ENCODE measurements at regions not wholly inside any gene's neighbourhood (a gene's known extent, or its start where the extent isn't known, plus 50 kb on each side); places are given as distances from the start of the nearest gene placed in this dataset.
"Not testable (repeated sequence)": the region's sequence is repeated elsewhere in the genome, so short reads cannot be mapped to it uniquely, and the experiment has no call there.

GRCh38 chrY:19053806-19054205 lies 280.3 kb upstream of the HSFY2 start:
- DNase-seq (ENCODE audit: low spot score) = no peak

DNA sequence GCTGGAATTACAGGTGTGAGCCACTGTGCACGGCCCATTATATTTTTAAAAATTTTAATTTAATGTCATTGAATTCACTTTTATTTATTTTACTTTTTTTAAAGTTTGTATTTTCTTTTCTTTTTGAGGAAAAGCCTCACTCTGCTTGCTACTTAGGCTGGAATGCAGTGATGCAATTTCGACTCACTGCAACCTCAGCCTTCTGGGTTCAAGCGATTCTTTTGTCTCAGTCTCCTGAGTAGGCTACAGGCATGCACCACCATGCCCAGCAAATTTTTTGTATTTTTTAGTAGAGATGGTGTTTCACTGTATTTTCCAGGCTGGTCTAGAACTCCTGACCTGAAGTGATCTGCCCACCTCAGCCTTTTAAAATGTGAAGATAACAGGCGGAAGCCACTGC lies 277.5 kb upstream of the HSFY2 start:
- DNase-seq (ENCODE audit: low spot score) = no peak

- DNase-seq (ENCODE audit: low spot score) = peak; percentile 23
Observed at GRCh38 chrY:19042984-19043442, 269.5 kb upstream of the HSFY2 start.

DNA sequence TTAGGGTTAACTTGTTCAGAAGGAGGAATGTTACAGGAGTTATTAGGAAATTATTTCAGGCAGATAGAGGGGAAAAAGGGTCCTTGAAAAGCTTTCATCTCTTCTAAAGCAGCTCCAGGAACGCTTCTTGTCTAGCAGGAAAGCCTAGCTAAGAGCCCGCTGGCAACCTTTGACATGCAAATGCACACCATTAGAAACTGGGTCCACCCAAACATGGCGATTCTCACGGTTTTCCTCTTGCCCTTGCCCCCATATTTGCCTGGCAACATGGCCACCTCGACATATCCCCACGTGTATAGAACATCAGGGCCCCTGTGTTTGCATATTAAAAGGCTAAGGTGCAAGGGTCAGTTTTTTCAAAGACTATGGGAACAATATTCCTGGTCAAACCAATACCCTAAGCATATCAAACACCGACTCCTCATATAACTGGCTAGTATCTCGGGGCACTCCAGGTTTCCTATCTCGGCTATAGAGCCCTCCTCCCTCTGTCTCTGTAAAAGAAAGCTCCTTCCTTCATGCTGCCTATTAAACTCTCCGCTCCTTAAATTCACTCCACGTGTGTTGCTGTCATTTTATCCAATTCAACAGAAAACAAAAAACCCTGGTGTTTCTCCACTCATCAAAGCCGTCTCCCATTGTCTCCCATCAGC lies 268.9 kb upstream of the HSFY2 start:
- DNase-seq (ENCODE audit: low spot score) = no peak

DNA sequence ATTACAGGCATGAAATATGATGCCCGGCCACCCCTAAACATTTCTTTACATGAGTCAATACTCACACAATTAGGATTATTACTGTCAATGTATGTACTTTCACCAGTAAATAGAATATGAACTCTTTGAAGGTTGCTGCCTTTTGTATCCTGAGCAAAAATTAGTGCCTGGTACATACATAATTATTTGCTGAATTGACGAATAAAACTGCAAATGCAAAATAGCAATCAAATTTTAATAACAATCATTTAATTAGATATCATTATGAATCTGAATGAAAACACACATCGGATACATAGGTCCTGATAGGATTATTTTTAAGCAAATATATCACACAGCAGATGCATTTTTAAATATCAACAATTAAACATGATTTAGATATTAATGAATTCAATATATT lies 253.1 kb upstream of the HSFY2 start:
- DNase-seq (ENCODE audit: low spot score) = no peak

DNA sequence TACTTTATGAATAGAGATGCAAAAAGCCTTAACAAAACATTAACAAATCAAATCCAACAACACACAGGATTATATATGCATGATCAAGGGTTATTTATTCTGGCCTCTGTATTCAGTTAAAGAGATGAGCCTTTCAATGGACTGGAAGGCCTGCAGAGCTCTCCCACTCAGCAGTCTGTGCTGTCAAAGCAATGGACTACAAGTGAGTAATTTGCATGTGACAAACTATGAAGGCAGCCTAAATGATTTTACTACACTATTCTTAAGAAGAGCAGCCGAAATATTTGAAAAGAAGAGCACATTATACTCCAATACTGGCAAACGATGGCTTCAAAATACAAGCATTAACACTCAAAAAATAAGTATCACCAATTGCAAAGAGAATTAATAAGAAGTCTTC lies 250.4 kb upstream of the HSFY2 start:
- no peak for DNase-seq (ENCODE audit: low spot score)

DNA sequence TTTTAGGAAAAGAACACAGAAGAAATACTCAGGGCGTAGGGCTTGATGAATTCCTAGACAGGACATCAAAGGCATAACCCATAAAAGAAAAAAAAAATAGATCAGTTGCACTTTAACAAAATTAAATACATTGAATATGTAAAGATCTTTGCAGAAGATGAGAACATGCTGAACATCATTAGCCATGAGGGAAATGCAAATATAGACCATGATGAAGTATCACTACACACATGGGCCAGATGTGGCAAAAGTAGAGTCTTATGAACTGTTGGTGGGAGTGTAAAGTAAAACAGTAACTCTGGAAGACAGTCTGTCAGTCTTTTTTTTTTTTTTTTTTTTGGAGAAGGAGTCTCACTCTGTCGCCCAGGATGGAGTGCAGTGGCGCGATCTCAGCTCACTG lies 246.7 kb upstream of the HSFY2 start:
- no peak for DNase-seq (ENCODE audit: low spot score)

DNA sequence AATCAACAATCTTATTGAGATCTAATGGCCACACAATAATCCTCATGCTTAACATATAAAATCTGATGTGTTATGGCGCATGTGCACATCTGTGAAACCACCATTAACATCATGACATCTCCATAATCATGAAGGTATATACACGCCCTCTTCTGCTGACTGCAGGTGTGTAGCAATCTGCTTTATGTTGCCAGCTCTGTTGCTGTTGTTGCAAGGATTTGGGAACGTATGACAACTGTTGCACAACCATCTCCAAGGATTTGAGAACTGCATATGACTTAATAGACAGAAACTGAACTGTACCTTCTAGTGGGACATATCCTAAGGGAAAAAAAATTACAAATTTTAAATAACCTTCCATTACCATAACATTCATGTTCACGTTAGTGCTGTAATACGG lies 243.5 kb upstream of the HSFY2 start:
- DNase-seq (ENCODE audit: low spot score) = no peak

- DNase-seq (ENCODE audit: low spot score) = no peak
Observed at GRCh38 chrY:19015854-19016253, 242.3 kb upstream of the HSFY2 start.

DNA sequence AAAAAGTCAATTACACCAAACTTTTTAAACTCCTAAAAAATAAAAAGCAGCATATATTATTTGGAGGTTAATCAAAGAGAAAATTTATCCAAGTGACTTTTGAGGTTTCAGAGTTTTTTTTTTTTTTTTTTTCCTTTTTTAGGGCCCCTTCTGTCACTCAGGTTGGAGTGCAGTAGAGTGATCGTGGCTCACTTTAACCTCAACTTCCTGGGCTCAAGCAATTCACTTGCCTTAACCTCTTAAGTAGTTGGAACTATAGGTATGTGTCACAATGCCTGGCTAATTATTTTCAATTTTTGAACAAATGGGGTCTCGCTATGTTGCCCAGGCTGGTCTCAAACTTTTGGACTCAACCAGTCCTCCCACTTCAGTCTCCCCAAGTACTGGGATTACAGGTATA lies 241.7 kb upstream of the HSFY2 start:
- DNase-seq (ENCODE audit: low spot score) = no peak

DNA sequence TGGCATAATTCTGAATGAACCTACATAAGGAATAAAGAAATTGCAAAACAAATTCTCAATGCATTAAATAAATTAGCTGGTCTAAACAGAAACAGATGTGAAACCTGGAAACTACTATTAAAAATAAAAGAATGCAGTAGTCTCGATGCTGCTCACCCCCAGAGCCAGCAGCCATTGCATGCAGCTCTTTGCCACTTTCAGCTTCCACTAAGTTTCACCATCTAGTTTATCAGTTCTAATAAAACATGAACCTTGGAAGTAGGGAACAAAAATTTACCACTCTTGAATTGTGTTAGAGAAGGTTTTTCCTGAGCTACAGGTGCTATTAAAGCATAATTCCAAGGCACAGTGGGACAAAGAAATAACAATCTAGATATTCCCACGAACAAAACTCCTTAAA lies 239.4 kb upstream of the HSFY2 start:
- no peak for DNase-seq (ENCODE audit: low spot score)

DNA sequence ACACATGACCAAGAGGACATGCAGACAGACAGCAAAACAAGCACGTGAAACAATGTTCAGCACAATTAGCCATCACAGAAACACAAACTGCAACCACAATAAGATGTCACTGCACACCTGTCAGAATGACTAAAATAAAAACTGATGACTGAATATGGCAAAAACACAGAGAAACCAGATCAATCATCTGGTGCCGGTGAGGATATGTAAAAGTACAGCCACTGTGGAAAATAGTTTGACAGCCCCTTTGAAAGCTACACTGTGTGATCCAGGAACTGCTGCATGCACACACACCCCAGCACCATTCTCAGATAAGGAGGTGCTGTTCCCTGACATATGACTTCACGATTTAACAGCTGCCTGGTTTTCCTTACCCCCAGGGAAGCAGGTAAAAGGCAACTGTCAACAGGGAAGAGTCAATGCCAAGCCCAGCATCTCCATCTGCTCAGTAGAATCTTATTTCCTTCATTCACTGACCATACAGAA lies 238.1 kb upstream of the HSFY2 start:
- DNase-seq (ENCODE audit: low spot score) = peak; percentile 22

GRCh38 chrY:19006234-19006633 lies 232.7 kb upstream of the HSFY2 start:
- DNase-seq (ENCODE audit: low spot score) = no peak

GRCh38 chrY:19005579-19005978 lies 232.0 kb upstream of the HSFY2 start:
- DNase-seq (ENCODE audit: low spot score) = no peak

DNA sequence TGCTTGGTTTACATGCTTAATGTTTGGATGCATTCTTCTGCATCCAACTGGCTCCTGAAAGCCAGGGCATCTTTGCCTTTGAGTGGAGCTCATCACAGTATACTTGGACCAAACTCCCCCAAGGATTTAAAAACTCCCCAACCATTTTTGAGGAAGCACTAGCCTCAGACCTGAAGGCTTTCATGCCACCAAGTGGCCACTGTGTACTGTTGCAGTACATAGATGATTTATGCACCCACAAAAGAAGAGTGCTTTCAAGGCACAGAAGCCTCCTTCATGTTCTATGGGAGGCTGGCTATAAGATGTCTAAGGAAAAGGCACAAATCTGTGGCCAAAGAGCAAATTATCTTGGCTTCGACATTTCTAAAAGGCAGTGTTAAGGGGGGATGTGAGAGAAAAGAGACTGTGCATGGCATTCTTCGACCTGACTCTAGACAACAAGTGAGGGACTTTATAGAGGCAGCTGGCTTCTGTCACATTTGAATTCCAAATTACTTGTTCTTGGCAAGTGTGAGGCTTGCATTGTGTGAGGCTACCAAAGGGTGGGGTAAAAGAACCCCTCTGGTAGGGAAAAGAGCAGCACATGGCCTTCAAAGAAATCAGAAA lies 224.2 kb upstream of the HSFY2 start:
- DNase-seq (ENCODE audit: low spot score) = peak; percentile 76

DNA sequence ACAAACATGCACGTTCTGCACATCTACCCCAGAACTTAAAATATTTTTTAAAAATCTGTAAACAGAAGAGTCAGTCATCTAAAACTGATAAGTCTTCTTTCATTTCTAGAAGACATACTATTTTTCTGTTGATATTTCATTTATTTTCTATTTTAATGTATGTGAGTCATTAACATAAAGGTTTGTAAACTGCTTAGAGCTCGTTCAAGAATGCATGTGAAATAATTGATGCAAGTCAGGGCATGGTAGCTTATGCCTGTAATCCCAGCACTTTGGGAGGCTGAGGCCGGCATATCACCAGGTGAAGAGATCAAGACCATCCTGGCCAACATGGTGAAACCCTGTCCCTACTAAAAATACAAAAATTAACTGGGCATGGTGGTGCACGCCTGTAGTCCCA lies 219.9 kb upstream of the HSFY2 start:
- no peak for DNase-seq (ENCODE audit: low spot score)

- not testable (repeated sequence) for DNase-seq (ENCODE audit: low spot score)
Observed at GRCh38 chrY:18992684-18993083, 219.1 kb upstream of the HSFY2 start.

- no peak for DNase-seq (ENCODE audit: low spot score)
Observed at GRCh38 chrY:18989356-18989755, 215.8 kb upstream of the HSFY2 start.

- DNase-seq (ENCODE audit: low spot score) = no peak
Observed at GRCh38 chrY:18966001-18966400, 192.5 kb upstream of the HSFY2 start.

GRCh38 chrY:18958846-18959245 lies 185.3 kb upstream of the HSFY2 start:
- DNase-seq (ENCODE audit: low spot score) = no peak

DNA sequence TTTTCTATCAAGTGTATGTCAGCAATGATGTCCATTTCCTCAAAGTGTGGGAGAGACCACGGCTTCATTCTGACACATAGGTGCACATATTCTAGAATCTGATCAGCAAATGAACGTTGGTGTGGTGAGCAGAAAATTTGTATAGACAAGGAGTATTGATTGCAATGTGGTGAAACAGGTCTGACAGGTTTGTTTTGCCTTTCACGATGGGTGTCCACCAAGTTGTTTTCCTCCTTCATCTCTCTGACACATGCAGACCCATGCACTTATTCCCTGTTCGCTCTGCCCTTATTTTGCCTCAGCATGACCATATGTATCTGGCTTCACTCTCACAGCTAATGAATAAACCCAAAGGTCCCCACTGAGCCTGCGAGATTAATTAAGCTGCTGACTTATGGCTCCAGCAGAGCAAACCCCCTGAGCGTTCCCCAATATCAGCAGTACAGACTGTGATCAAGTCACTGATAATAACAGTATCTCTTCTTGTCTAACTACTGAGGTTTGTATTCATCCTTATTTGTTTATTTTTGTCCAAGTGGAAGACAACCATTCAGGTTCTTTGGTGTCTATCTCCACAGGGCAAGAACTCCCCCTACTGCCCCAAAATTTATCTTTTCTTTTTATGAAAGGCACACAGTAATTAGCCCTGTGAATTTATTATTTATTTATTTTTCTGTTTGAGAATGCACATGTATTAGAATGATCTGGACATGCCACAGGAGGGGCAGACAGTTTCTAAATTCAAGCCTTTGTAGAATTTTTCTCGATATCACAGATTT lies 178.3 kb upstream of the HSFY2 start:
- no peak for DNase-seq (ENCODE audit: low spot score)

DNA sequence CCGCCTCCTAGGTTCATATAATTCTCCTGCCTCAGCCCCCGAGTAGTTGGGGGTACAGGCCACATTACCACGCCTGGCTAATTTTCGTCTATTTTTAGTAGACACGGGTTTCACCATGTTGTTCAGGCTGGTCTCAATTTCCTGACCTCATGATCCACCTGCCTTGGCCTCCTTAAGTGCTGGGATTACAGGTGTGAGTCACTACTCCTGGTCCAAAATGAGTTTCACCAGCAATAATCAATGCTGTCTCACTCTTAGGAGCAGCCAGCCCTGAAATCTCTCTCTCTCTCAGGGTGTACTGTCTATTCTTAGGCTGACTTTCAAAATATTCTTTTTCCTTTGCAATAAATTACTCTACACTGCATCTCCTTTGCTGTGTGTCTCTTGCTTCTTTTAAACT lies 177.5 kb upstream of the HSFY2 start:
- no peak for DNase-seq (ENCODE audit: low spot score)

DNA sequence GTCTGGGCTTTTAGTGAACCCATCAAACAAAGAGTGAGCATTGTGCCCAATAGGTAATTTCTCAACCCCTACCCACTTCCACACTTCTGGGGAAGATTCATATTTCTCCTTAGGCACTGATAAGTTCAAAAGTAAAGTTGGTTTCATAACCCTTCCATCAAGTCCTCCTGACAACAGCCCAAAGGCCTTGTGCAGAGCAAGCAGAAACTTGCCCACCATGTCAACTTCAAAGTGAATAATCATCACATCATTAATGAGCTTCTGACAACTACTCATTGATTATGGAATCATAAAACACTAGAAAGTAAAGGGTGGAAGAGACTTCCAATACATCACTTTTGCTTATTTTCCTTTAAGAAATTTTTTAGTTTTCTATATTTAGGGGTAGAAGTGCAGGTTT lies 163.3 kb upstream of the HSFY2 start:
- no peak for DNase-seq (ENCODE audit: low spot score)

All from pons (tissue), 1 donor.